ENCODE measurements at regions not wholly inside any gene's neighbourhood (a gene's known extent, or its start where the extent isn't known, plus 50 kb on each side); places are given as distances from the start of the nearest gene placed in this dataset.
"Not testable (repeated sequence)": the region's sequence is repeated elsewhere in the genome, so short reads cannot be mapped to it uniquely, and the experiment has no call there.

GRCh38 chr16:58831386-58831785 lies 97.3 kb upstream of the GOT2 start:
- DNase-seq: no peak

- no peak for DNase-seq
Observed at GRCh38 chr16:58828901-58829545, 94.9 kb upstream of the GOT2 start.

- no peak for DNase-seq
Observed at GRCh38 chr16:58824201-58824600, 90.1 kb upstream of the GOT2 start.

GRCh38 chr16:58821886-58822285 lies 87.8 kb upstream of the GOT2 start:
- DNase-seq: no peak

- no peak for DNase-seq
Observed at GRCh38 chr16:58820411-58820810, 86.3 kb upstream of the GOT2 start.

- DNase-seq: no peak
Observed at GRCh38 chr16:58815181-58815888, 81.2 kb upstream of the GOT2 start.

- DNase-seq: peak in 1 of 5 experiments; percentile 25
Observed at GRCh38 chr16:58814348-58814801, 80.3 kb upstream of the GOT2 start.

GRCh38 chr16:58809213-58809612 lies 75.1 kb upstream of the GOT2 start:
- DNase-seq: no peak

- DNase-seq: no peak
Observed at GRCh38 chr16:58807276-58807675, 73.2 kb upstream of the GOT2 start.

- no peak for DNase-seq
Observed at GRCh38 chr16:58801838-58802237, 67.7 kb upstream of the GOT2 start.

- no peak for DNase-seq
Observed at GRCh38 chr16:58797137-58797801, 63.2 kb upstream of the GOT2 start.

GRCh38 chr16:58793366-58793765 lies 59.2 kb upstream of the GOT2 start:
- DNase-seq: no peak

- no peak for DNase-seq
Observed at GRCh38 chr16:58792188-58792587, 58.1 kb upstream of the GOT2 start.

GRCh38 chr16:58790816-58791557 lies 56.9 kb upstream of the GOT2 start:
- not testable (repeated sequence) for DNase-seq

- no peak for DNase-seq
Observed at GRCh38 chr16:58789351-58789750, 55.2 kb upstream of the GOT2 start.
